C4-2B (cell line): ENCODE measurements at regions not wholly inside any gene's neighbourhood (a gene's known extent, or its start where the extent isn't known, plus 50 kb on each side); places are given as distances from the start of the nearest gene placed in this dataset.

Source experiments
- ZFX ChIP-seq: fragments of 450-650 bp; IDR thresholded peaks from 2 replicates; pipeline ENCODE4 v1.6.1; 2017
- TF ChIP-seq, protein P1 (sequence below): fragments of 450-650 bp; conservative IDR thresholded peaks from 2 replicates; pipeline ENCODE4 v1.5.1; 2017; ENCODE audit warnings: mild to moderate bottlenecking

DNA sequence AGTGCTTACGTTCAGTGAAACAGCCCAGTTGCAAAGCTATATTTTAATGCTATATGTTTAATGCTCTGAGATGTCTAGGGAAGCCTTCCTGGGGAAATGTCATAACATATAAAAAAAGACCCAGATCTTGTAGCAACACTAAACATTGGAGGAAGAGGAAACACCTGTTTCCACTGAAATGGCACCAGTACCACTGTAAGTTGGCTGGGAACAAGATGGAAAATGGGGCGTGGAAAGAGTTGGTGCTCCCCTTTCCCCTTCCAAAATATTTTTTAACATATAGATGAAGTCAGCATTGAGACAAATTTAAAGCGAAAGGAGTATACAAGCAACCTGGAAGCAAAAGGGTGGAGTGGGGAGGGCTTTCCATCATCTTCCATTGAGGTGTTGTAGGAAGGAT lies 289.9 kb upstream of the COL8A1 start:
- TF ChIP-seq, protein P1, sequence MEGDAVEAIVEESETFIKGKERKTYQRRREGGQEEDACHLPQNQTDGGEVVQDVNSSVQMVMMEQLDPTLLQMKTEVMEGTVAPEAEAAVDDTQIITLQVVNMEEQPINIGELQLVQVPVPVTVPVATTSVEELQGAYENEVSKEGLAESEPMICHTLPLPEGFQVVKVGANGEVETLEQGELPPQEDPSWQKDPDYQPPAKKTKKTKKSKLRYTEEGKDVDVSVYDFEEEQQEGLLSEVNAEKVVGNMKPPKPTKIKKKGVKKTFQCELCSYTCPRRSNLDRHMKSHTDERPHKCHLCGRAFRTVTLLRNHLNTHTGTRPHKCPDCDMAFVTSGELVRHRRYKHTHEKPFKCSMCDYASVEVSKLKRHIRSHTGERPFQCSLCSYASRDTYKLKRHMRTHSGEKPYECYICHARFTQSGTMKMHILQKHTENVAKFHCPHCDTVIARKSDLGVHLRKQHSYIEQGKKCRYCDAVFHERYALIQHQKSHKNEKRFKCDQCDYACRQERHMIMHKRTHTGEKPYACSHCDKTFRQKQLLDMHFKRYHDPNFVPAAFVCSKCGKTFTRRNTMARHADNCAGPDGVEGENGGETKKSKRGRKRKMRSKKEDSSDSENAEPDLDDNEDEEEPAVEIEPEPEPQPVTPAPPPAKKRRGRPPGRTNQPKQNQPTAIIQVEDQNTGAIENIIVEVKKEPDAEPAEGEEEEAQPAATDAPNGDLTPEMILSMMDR: no peak
- TF ChIP-seq ZFX: no peak
